ENCODE measurements at regions not wholly inside any gene's neighbourhood (a gene's known extent, or its start where the extent isn't known, plus 50 kb on each side); places are given as distances from the start of the nearest gene placed in this dataset.

DNA sequence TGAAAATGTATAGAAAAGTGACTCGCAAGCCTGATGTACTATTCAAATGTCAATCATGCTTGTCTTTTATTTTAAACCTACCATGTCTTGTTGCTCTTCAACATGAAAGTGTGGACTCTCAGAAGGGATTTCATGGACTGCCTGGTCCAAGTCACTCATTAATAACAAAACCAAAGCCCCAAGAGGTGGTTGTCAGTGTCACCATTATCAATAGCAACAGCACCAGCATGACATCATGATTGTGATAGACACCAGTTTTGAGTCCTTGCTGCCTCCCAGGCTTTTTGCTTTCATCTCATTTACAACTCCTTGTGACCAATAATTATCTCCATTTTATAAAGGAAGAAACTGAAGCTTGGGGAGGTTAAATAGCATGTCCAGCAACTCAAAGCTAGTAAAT, 112.0 kb upstream of the TMPO start:
- Histone ChIP-seq H3K4me3 (ENCODE audit: low read depth, low read length) (no peak overlapping the region), H3K9me3 (ENCODE audit: severe bottlenecking) (peaks cover 6% of the 10 kb centered on the region), H3K27ac (no peak overlapping the region), H3K36me3 (no peaks in the 10 kb centered on the region), H3K27me3 (ENCODE audit: insufficient read depth, low read depth, severe bottlenecking) (no peaks in the 10 kb centered on the region)
- DNase-seq: no peak
- TF ChIP-seq, protein P1, sequence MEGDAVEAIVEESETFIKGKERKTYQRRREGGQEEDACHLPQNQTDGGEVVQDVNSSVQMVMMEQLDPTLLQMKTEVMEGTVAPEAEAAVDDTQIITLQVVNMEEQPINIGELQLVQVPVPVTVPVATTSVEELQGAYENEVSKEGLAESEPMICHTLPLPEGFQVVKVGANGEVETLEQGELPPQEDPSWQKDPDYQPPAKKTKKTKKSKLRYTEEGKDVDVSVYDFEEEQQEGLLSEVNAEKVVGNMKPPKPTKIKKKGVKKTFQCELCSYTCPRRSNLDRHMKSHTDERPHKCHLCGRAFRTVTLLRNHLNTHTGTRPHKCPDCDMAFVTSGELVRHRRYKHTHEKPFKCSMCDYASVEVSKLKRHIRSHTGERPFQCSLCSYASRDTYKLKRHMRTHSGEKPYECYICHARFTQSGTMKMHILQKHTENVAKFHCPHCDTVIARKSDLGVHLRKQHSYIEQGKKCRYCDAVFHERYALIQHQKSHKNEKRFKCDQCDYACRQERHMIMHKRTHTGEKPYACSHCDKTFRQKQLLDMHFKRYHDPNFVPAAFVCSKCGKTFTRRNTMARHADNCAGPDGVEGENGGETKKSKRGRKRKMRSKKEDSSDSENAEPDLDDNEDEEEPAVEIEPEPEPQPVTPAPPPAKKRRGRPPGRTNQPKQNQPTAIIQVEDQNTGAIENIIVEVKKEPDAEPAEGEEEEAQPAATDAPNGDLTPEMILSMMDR (IDR thresholded peaks at IDR 0.05; ENCODE audit: low read depth, low read length): no peak

DNA sequence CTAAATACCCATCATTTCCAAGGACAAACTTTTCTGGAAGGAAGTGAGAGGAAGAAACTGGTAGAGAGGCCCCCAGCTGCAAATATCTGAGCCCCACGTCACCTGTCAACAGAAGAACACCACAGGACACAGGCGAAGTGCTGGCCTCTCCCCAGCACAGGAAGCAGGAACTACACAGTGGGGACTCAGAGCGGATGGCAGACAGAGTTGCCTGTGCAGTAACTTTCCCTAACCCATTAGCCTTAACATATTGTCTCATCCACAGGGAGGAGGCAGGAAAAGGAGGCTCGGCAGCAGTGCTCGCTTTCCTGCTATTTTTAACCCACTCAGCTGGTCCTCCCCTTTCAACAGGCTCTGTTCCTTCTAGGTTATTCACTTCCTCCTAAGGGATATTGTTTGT, 111.5 kb upstream of the TMPO start:
- no peak overlapping the region for H3K27ac ChIP-seq
- no peak overlapping the region for H3K4me3 ChIP-seq (ENCODE audit: low read depth, low read length)
- H3K36me3 ChIP-seq: no peaks in the 10 kb centered on the region
- DNase-seq: no peak
- H3K9me3 ChIP-seq (ENCODE audit: severe bottlenecking): peaks cover 6% of the 10 kb centered on the region
- TF ChIP-seq, protein P1 (IDR thresholded peaks at IDR 0.05; ENCODE audit: low read depth, low read length): no peak
- H3K27me3 ChIP-seq (ENCODE audit: insufficient read depth, low read depth, severe bottlenecking): no peaks in the 10 kb centered on the region

DNA sequence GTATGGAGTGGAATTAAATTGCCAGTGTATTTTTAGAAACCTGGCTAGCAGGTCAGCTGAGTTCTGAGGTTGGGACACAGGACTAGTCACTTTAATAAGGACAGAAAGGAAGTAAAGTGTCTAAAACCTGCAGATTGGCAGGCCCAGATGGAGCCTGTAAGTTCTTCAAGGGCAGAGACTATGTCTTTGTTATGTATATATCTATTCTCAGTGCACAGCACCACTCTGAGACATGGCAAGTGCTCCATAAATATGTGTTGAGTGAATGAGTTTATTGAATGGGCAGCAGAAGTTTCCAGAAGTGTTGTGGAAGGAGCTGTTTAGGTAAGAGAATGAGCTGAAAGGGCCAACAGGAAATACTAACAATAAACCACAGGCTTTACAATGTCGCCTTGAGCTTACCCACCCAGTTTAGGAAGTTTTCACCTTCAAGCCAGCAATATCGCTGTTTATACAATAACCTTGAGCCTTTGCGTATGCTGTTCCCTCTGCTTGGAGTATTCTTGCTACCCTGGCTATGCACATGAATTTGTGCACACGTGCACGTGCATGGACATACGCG, 109.5 kb upstream of the TMPO start:
- TF ChIP-seq, protein P1 (IDR thresholded peaks at IDR 0.05; ENCODE audit: low read depth, low read length): no peak
- Histone ChIP-seq H3K27ac (no peak overlapping the region), H3K9me3 (ENCODE audit: severe bottlenecking) (peaks cover 6% of the 10 kb centered on the region), H3K4me3 (ENCODE audit: low read depth, low read length) (no peak overlapping the region), H3K36me3 (no peaks in the 10 kb centered on the region), H3K27me3 (ENCODE audit: insufficient read depth, low read depth, severe bottlenecking) (no peaks in the 10 kb centered on the region)
- no peak for DNase-seq

DNA sequence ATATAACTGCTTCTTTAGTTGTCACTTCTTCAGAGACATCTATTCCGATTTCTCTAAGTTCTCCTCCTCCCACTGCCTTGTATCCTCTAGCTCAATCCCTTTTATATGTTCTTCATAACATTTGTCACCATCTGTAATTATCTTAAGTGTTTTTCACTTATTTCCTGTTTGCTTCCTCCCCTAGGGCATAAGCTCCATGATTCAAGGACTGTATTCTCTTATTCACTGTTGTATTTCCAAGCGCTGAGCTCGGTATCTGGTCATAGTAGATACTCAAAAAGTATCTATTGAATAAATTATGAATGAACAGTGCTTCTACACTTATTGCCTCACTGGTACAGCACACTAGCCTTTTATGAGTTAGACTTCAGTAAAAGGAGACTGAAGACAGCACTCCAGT, 109.0 kb upstream of the TMPO start:
- Histone ChIP-seq H3K27me3 (ENCODE audit: insufficient read depth, low read depth, severe bottlenecking) (no peaks in the 10 kb centered on the region), H3K4me3 (ENCODE audit: low read depth, low read length) (no peak overlapping the region), H3K36me3 (no peaks in the 10 kb centered on the region), H3K27ac (no peak overlapping the region), H3K9me3 (ENCODE audit: severe bottlenecking) (peaks cover 6% of the 10 kb centered on the region)
- TF ChIP-seq, protein P1 (IDR thresholded peaks at IDR 0.05; ENCODE audit: low read depth, low read length): no peak
- no peak for DNase-seq

DNA sequence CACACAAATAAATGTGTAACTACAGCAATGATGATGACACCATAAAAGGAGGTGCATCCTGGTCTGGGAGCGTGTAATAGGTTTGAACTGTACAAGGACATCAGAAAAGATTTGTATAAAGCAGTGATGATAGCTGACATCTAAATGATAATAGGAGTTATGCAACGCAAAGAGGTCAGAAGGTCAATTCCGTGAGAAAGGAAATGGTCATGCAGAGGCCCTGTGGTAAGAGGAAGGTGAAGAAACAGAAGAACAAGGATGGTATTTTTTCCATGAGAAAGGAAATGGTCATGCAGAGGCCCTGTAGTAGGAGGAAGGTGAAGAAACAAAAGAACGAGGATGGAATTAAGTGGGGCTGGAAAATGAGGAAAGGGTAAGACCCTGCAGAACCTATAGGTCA, 106.7 kb upstream of the TMPO start:
- H3K27ac ChIP-seq: no peak overlapping the region
- H3K36me3 ChIP-seq: no peaks in the 10 kb centered on the region
- H3K4me3 ChIP-seq (ENCODE audit: low read depth, low read length): no peak overlapping the region
- H3K9me3 ChIP-seq (ENCODE audit: severe bottlenecking): peaks cover 6% of the 10 kb centered on the region
- TF ChIP-seq, protein P1 (IDR thresholded peaks at IDR 0.05; ENCODE audit: low read depth, low read length): no peak
- H3K27me3 ChIP-seq (ENCODE audit: insufficient read depth, low read depth, severe bottlenecking): no peaks in the 10 kb centered on the region
- DNase-seq: no peak

DNA sequence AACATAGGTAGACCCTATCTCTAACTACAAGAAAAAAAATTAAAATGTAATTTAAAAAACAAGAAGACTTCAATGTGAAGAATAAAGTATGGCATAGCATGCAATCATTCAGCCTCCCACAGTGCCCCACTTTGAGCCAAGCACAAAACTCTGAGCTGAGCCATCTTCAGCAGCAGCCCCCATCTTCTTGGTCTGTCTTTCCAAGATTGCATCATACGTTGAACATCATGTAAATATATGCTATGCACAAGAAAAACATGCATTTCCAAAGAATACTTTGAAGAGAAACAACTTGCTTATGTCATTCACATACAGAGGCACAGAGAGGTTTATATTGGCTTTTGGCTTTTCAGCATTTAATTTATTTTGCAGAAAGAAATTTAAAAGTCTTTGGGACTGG, 105.8 kb upstream of the TMPO start:
- Histone ChIP-seq H3K36me3 (no peaks in the 10 kb centered on the region), H3K27ac (no peak overlapping the region), H3K27me3 (ENCODE audit: insufficient read depth, low read depth, severe bottlenecking) (no peaks in the 10 kb centered on the region), H3K9me3 (ENCODE audit: severe bottlenecking) (peaks cover 6% of the 10 kb centered on the region), H3K4me3 (ENCODE audit: low read depth, low read length) (no peak overlapping the region)
- DNase-seq: no peak
- TF ChIP-seq, protein P1 (IDR thresholded peaks at IDR 0.05; ENCODE audit: low read depth, low read length): no peak

Measured in WERI-Rb-1 (cell line).